GM18861 (cell line): ENCODE measurements at regions not wholly inside any gene's neighbourhood (a gene's known extent, or its start where the extent isn't known, plus 50 kb on each side); places are given as distances from the start of the nearest gene placed in this dataset.
"Not testable (repeated sequence)": the region's sequence is repeated elsewhere in the genome, so short reads cannot be mapped to it uniquely, and the experiment has no call there.

Source experiments
- ATAC-seq: cut with Tn5 transposase; IDR thresholded peaks from one replicate; pipeline ENCODE4 v1.9.1; 2021; ENCODE audit not compliant: unreplicated experiment

- no peak for ATAC-seq
Observed at GRCh38 chr5:102663749-102664530, 91.2 kb upstream of the PAM start.

DNA sequence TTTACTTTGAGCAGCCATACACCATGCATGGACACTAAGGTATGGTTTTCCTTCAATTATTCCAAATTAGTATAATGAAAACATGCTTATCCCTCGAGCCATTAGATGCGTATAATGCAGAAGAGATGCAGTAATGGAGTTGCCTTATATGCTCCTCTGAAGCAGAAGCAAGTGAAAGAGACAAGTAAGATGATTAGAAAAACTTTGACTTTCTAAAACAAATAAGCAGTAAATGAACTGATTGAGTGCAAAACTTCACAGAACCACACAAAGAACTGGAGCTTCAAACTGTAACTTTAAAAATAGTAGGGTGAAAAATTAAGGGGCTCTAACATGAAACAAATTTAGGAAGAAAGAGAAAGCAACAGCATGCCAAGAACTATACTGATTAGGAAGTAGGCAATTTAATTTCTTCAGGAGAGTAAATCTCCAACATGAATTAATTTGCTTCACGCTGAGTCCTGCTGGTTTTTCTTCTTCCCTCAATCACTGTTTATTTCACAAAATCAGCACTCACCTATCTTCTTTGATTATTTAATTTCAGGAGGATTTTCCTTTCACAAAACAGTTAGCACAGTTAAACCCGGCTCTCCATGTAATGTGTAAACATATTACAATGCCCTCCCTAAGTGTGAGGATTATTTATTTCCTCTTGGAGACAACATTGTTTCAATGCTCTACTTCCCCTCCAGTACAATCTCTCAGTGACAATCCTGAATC is 90.3 kb upstream of the PAM start:
- no peak for ATAC-seq

DNA sequence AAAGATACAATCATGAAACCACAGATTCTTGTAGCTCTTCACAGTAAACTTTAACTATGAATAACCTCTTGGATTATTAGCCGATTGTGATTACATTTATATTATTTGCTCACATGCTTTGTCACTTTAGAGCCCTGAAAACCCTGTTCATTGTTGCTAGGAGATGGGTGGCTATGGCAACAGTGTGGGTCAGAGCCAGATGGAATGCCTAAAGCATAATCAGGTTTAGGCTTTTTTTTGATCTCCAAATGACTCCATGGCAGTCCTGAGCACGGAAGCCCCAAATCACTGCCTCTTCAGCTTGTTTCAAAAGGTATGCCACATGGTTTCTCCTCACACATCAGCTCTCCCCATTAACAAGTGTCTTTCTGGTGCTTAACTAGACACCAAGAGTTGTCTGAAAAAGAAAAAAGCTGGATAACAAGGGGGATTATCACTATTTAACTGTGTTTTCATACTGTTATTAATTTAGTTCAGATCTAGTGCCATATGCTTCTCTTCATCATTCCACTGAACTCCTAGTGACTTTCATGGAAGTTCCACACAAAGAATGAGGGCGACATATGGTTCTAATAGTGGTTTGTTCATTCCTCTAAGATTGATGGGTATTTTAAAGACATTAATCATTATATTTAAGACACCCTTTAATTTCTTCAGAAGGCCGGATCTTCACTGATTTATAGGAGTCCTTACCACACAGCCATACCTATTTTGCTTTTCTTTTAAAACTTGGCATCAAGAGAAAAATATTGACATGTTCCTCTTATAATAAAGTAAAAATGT is 88.8 kb upstream of the PAM start:
- no peak for ATAC-seq

DNA sequence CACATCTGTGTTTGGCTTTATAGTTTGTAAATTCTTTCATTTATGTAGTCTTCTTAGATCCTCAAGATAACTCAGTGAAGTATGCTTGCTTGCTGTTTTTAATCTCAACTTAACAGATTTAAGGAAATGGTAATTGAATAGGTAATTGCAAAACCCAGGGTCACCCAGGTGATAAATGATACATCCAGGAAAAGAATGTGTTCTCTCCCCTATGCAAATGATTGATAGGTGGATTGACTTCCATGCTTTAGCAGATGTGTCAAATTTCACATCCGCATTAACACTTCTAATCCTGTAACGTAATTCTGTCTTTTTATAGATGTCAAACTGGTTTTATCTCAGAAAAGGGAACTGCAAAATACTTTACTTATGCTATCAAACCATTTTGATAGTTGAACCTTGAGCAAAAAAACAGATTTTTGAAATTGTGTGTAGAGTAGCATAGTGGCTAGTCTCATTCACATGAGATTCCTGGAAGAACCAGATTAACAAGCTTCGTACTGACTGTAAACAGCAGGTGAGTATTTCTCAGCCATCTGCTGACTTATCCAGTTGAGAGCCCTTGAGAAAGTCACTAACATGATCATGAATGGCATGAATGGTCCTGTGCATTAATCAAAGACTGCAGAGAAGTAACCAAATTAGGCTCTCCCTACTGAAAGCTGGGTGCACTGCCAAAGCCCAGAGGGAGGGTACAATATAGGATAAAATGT is 86.7 kb upstream of the PAM start:
- no peak for ATAC-seq

GRCh38 chr5:102670224-102670836 is 84.8 kb upstream of the PAM start:
- no peak for ATAC-seq

GRCh38 chr5:102671033-102671734 is 83.9 kb upstream of the PAM start:
- not testable (repeated sequence) for ATAC-seq

GRCh38 chr5:102678267-102679058 is 76.6 kb upstream of the PAM start:
- ATAC-seq = no peak

- ATAC-seq = no peak
Observed at GRCh38 chr5:102681403-102681983, 73.6 kb upstream of the PAM start.

GRCh38 chr5:102682101-102682647 is 72.9 kb upstream of the PAM start:
- ATAC-seq = no peak

DNA sequence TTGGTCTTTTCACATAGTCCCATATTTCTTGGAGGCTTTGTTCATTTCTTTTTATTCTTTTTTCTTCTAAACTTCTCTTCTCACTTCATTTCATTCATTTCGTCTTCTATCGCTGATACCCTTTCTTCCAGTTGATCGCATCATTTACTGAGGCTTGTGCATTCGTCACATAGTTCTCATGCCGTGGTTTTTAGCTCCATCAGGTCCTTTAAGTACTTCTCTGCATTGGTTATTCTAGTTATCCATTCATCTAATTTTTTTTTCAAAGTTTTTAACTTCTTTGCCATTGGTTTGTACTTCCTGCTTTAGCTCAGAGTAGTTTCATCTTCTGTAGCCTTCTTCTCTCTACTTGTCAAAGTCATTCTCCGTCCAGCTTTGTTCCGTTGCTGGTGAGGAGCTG is 67.0 kb upstream of the PAM start:
- not testable (repeated sequence) for ATAC-seq

- ATAC-seq = not testable (repeated sequence)
Observed at GRCh38 chr5:102688581-102689342, 66.3 kb upstream of the PAM start.

- ATAC-seq = no peak
Observed at GRCh38 chr5:102690910-102691309, 64.2 kb upstream of the PAM start.

DNA sequence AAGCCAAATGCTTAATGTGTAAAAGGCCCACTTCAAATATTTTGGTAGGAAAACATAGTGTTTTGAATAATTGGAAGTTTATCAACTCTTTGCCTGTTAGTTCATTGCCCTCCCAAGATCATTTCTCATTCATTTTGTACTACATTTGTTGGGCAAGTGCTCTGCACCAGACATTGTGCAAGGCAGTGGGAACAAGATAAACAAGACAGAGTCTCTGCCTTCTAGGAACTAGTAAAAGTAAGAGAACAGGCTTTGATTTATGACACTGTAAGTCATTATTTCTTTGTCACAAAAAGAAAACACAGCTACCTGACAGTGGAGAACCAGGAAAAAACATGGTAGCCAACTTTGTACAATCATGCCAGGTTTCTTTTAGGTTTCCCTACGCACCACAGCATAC is 63.7 kb upstream of the PAM start:
- no peak for ATAC-seq

- ATAC-seq = no peak
Observed at GRCh38 chr5:102700120-102700831, 54.8 kb upstream of the PAM start.

DNA sequence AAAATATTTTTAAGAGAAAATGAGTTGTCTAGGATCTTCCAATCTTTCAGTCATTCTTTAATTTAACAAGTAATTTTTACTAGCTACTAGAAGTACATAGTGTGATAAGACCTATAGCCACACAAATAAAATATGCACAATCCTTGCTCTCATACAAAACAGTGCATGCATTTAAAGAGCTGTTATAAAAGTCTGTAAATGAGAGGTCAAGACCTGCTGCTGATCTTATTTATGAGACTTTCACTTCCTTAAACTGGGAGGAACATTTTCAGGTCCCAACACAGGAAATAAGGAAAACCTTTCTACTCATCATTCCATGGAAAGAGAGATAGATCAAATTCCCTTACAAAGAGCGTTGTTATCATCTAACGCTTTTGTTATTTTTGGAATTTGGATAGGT is 54.2 kb upstream of the PAM start:
- no peak for ATAC-seq

- ATAC-seq = no peak
Observed at GRCh38 chr5:102701748-102702147, 53.4 kb upstream of the PAM start.
